ENCODE measurements at regions not wholly inside any gene's neighbourhood (a gene's known extent, or its start where the extent isn't known, plus 50 kb on each side); places are given as distances from the start of the nearest gene placed in this dataset.

GRCh38 chr2:2850859-2851258 is 519.8 kb upstream of the MYT1L start:
- TF ChIP-seq CTCF (IDR thresholded peaks at IDR 0.05; ENCODE audit: low read depth, low read length) = no peak
- H3K9me3 ChIP-seq (ENCODE audit: severe bottlenecking) = no peaks in the 10 kb centered on the region
- no peak for DNase-seq
- no peak overlapping the region for H3K27ac ChIP-seq
- H3K27me3 ChIP-seq (ENCODE audit: insufficient read depth, low read depth, severe bottlenecking) = no peaks in the 10 kb centered on the region
- H3K36me3 ChIP-seq = no peaks in the 10 kb centered on the region
- H3K4me3 ChIP-seq (ENCODE audit: low read depth, low read length) = no peak overlapping the region

GRCh38 chr2:2850218-2850755 is 519.2 kb upstream of the MYT1L start:
- H3K27me3 ChIP-seq (ENCODE audit: insufficient read depth, low read depth, severe bottlenecking) = no peaks in the 10 kb centered on the region
- no peaks in the 10 kb centered on the region for H3K36me3 ChIP-seq
- H3K4me3 ChIP-seq (ENCODE audit: low read depth, low read length) = no peak overlapping the region
- peak; percentile 48 for DNase-seq
- no peaks in the 10 kb centered on the region for H3K9me3 ChIP-seq (ENCODE audit: severe bottlenecking)
- no peak overlapping the region for H3K27ac ChIP-seq
- TF ChIP-seq CTCF (IDR thresholded peaks at IDR 0.05; ENCODE audit: low read depth, low read length) = no peak

DNA sequence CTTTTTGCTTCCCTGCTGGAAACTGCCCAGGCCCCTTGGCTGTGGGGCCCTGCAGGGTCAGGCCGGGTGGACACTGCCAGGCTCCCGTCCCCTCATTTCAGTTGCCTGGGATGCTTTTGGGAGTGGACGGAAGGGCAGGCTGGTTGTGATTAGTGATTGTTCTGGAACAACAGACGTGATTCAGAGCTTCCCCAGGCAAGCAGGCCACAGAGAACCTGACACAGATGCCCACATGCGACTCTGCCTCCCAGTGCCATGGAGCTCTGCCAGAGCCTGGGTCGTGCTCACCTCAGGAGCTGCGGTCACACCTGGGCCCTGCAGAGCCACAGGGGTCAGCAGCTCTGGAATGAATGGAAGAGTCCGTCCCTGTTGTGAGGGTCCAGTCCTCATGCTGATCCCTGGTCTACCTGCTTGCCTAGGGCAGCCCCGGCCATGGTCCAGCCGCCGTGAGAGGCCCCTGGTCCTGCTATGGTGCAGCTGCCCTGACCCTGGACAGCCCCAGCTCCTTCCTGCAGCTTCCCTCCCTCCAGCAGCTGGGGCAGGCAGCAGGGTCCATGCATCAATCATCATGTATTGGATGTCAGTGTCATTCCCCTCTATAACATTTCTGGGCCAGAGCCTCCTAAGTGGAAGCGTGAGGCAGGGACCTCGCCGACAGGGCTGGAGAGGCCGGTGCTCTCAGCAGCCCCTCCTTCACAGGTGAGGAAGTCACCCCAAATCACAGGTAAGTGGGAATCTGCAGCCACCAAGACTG is 518.6 kb upstream of the MYT1L start:
- H3K36me3 ChIP-seq = no peaks in the 10 kb centered on the region
- no peaks in the 10 kb centered on the region for H3K9me3 ChIP-seq (ENCODE audit: severe bottlenecking)
- H3K27me3 ChIP-seq (ENCODE audit: insufficient read depth, low read depth, severe bottlenecking) = no peaks in the 10 kb centered on the region
- no peak for TF ChIP-seq CTCF (IDR thresholded peaks at IDR 0.05; ENCODE audit: low read depth, low read length)
- H3K4me3 ChIP-seq (ENCODE audit: low read depth, low read length) = no peak overlapping the region
- no peak for DNase-seq
- H3K27ac ChIP-seq = peak overlapping the region; percentile 55

DNA sequence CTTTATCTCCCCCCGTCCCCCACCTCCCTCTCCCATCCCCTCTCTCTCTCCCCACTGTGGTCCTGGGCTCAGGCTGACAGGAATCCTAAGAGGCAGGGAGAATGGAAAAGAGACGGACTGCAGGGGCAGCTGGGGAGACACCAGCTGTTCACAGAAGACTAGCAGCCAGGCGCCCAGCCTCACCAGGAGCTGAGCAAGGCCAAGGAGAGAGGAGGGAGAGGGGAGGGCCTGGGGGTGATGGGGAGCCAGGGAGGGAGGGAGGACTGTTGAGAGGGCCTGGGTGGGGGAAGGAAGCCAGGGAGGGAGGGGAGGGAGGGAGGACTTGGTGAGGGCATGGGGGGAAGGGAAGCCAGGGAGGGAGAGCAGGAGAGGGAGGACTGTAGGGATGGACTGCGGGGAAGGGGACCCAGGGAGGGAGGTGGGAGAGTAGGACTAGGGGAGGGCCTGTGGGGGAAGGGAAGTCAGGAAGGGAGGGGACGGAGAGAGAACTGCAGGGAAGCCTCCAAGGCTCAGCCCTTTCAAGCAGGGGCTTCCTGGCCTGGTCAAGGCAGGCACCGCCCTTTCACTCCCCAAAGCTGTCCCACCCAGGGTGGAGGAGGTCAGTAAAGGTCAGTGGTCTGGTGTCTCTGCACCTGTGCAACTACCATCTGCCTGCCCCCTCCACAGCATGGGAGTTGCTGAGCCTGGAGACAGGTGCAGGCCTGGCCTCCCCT is 517.7 kb upstream of the MYT1L start:
- no peak overlapping the region for H3K4me3 ChIP-seq (ENCODE audit: low read depth, low read length)
- peak overlapping the region; percentile 59 for H3K27ac ChIP-seq
- H3K27me3 ChIP-seq (ENCODE audit: insufficient read depth, low read depth, severe bottlenecking) = no peaks in the 10 kb centered on the region
- H3K36me3 ChIP-seq = no peaks in the 10 kb centered on the region
- no peaks in the 10 kb centered on the region for H3K9me3 ChIP-seq (ENCODE audit: severe bottlenecking)
- DNase-seq = peak; percentile 91
- TF ChIP-seq CTCF (IDR thresholded peaks at IDR 0.05; ENCODE audit: low read depth, low read length) = no peak

DNA sequence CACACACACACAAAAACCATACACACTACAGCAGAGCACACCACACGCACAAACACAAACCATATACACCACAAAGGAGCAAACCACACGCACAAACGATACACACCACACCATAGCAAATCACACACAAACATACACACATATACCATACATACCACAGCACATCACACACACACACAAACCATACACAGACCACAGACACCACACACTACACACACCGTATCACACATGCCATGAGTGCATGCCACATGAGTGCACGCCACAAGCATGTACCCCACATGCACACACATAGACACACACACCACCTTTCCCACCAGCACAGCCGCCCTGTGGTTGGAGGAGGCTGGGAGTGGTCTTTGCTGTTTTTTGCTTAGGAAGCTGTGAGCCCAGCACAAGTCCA is 517.1 kb upstream of the MYT1L start:
- TF ChIP-seq CTCF (IDR thresholded peaks at IDR 0.05; ENCODE audit: low read depth, low read length) = no peak
- Histone ChIP-seq H3K27ac (peak overlapping the region; percentile 59), H3K4me3 (ENCODE audit: low read depth, low read length) (no peak overlapping the region), H3K27me3 (ENCODE audit: insufficient read depth, low read depth, severe bottlenecking) (no peaks in the 10 kb centered on the region), H3K36me3 (no peaks in the 10 kb centered on the region), H3K9me3 (ENCODE audit: severe bottlenecking) (no peaks in the 10 kb centered on the region)
- DNase-seq = no peak

Measured in WERI-Rb-1 (cell line).